LNCaP clone FGC (cell line): ENCODE measurements at regions not wholly inside any gene's neighbourhood (a gene's known extent, or its start where the extent isn't known, plus 50 kb on each side); places are given as distances from the start of the nearest gene placed in this dataset.

ENCODE experiments used
- DNase-seq: peaks from one replicate; pipeline ENCODE4 v3.0.0-alpha.2; 2011; ENCODE audit warnings: low read depth
- H3K4me3 ChIP-seq: 2 replicates; pipeline ENCODE4 v1.5.1; 2011; ENCODE audit warnings: mild to moderate bottlenecking, low read depth, low read length, control low read depth
- TF ChIP-seq, protein P1 (sequence below): IDR thresholded peaks from 2 replicates; pipeline ENCODE4 v1.5.1; 2012; ENCODE audit warnings: mild to moderate bottlenecking; ENCODE audit not compliant: control insufficient read depth, insufficient read depth; ENCODE audit errors: extremely low read depth

GRCh38 chr9:613771-614347 lies 227.6 kb upstream of the DMRT1 start:
- TF ChIP-seq, protein P1, sequence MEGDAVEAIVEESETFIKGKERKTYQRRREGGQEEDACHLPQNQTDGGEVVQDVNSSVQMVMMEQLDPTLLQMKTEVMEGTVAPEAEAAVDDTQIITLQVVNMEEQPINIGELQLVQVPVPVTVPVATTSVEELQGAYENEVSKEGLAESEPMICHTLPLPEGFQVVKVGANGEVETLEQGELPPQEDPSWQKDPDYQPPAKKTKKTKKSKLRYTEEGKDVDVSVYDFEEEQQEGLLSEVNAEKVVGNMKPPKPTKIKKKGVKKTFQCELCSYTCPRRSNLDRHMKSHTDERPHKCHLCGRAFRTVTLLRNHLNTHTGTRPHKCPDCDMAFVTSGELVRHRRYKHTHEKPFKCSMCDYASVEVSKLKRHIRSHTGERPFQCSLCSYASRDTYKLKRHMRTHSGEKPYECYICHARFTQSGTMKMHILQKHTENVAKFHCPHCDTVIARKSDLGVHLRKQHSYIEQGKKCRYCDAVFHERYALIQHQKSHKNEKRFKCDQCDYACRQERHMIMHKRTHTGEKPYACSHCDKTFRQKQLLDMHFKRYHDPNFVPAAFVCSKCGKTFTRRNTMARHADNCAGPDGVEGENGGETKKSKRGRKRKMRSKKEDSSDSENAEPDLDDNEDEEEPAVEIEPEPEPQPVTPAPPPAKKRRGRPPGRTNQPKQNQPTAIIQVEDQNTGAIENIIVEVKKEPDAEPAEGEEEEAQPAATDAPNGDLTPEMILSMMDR = peak; percentile 84
- DNase-seq = peak; percentile 50
- no peak overlapping the region for H3K4me3 ChIP-seq

DNA sequence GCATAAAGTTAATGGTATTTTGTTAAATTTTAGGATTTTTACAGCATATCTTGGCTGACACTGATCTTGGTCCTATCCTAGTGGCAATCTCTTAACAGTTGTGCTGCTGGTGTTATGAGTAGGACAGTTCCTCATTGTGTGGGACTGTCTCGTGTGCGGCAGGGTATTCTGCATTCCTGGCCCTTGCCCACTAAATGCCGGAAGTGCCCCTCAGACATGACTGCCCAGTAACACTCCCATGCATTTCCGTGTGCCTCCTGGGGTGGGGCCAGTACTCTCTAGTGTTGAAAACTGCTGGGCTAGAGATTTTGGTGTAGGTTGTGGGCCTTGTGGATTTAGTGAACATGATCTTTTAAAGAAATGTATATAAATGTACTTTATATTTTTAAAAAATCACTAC lies 227.1 kb upstream of the DMRT1 start:
- DNase-seq = no peak
- TF ChIP-seq, protein P1 = no peak
- H3K4me3 ChIP-seq = no peak overlapping the region

DNA sequence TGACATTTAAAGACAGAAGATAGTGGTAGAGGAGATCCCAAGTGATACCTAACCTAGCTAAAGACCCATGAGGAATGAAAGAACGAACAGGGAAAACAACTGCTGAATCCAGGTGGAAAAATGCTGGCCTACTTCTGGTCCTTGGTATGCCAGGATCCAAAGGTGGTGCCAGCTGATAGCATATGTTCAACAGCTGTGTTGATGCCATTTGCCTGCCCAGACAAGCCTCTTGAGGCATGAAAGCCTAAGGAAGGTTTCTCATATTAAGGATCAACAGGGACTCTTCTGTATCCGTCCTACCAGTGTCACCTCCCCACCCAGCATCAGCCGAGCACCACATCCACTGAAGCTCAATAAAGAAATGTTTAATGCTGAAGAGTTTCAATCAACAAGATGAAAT lies 225.7 kb upstream of the DMRT1 start:
- DNase-seq = no peak
- no peak overlapping the region for H3K4me3 ChIP-seq
- TF ChIP-seq, protein P1 = no peak

- H3K4me3 ChIP-seq = no peak overlapping the region
- TF ChIP-seq, protein P1 = no peak
These were observed 224.8 kb upstream of the DMRT1 start for GRCh38 chr9:616694-617093.

DNA sequence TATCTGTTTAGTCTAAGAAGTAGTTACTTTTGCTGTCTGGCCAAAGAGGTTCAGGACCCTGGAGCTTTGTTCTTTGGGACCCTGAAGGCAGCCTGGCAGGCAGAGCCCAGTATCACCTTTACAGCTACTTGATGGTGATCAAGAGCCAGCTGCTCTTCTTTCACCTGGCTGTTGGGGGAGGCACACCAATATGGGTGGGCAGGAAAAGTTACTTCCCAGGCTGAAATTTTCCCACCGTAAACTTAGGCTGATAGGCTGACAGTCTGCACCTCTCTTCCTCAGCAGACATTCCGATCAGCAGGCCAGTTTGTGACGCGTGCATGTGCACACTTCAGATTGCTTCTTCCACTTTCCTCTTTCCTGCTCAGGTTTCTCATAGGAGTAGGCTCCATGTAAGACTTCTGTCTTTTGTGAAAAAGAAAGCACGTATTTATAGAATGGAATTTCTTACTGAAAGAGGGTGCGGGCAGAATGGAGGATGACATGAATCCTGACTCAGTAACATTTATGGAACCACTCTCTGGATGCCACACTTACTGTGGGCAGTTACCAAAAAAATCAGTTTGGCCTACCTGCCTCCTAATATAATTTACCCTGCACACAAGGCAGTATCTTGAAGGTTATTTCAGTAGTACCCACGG lies 223.9 kb upstream of the DMRT1 start:
- no peak for DNase-seq
- TF ChIP-seq, protein P1 = no peak
- H3K4me3 ChIP-seq = no peak overlapping the region

More at GRCh38 chr9:616694-617093, 224.8 kb upstream of the DMRT1 start:
- no peak for DNase-seq

DNA sequence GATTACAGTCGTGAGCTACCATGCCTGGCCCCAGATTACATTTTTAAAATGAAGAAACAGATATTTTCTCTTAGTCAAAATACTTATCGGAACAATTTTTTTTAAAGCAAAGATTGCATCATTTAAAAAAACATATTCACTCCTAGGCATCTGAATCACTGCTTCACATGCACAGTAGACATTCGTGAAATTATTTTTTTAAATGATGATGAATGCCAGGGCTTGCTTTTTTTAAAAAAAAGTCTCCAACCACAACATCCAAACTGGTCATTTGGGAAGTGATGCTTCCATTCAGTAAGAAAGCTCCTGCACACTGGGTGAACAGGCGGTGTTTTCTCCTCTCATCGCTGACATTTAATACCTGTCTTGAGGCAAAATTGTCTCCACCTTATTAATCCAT lies 223.0 kb upstream of the DMRT1 start:
- TF ChIP-seq, protein P1 = no peak
- H3K4me3 ChIP-seq = no peak overlapping the region
- no peak for DNase-seq
